ENCODE measurements at regions not wholly inside any gene's neighbourhood (a gene's known extent, or its start where the extent isn't known, plus 50 kb on each side); places are given as distances from the start of the nearest gene placed in this dataset.

GRCh38 chr3:145739926-145740325 lies 421.1 kb downstream of the PLOD2 start:
- Histone ChIP-seq H2BK12ac (ENCODE audit: low read length) (no peak overlapping the region), H3K27me3 (ENCODE audit: insufficient read depth, low read length) (no peaks in the 10 kb centered on the region), H4K91ac (ENCODE audit: low read depth, low read length) (no peak overlapping the region), H3K14ac (ENCODE audit: low read length) (no peak overlapping the region), H3K4me1 (ENCODE audit: control insufficient read depth in 1 of 2, insufficient read depth in 2 of 2, low read length in 2 of 2) (no peaks in the 10 kb centered on the region), H3K4me2 (ENCODE audit: low read length) (no peak overlapping the region), H3K79me2 (ENCODE audit: control insufficient read depth, insufficient read depth, low read length, poor library complexity) (no peaks in the 10 kb centered on the region), H3K36me3 (ENCODE audit: control insufficient read depth in 1 of 2, insufficient read depth in 2 of 2, low read length in 2 of 2) (no peaks in the 10 kb centered on the region), H2AK5ac (ENCODE audit: low read length) (no peak overlapping the region), H3K79me1 (ENCODE audit: low read length) (no peaks in the 10 kb centered on the region), H3K18ac (ENCODE audit: low read length) (no peak overlapping the region), H3K9ac (ENCODE audit: low read length) (no peak overlapping the region), H3K27ac (ENCODE audit: low read depth, low read length) (no peak overlapping the region), H2BK120ac (ENCODE audit: insufficient read depth, low read length, poor library complexity) (no peak overlapping the region), H3K4ac (ENCODE audit: low read depth, low read length) (no peak overlapping the region), H2BK5ac (ENCODE audit: low read depth, low read length, poor library complexity) (no peak overlapping the region), H3K9me3 (ENCODE audit: insufficient read depth, low read depth, low read length) (no peaks in the 10 kb centered on the region), H3K4me3 (ENCODE audit: low read depth, low read length) (no peak overlapping the region), H4K12ac (ENCODE audit: low read depth, low read length) (no peak overlapping the region), H4K8ac (ENCODE audit: low read depth, low read length) (no peak overlapping the region), H3K23ac (ENCODE audit: low read length) (no peak overlapping the region), H2AFZ (ENCODE audit: insufficient read depth, low read length, poor library complexity) (no peak overlapping the region)
- no peak for DNase-seq
- no CpG with 5 or more reads among the region's 4 CpGs for WGBS (ENCODE audit: extremely low coverage, insufficient coverage, insufficient read length)

- Histone ChIP-seq H2AFZ (ENCODE audit: insufficient read depth, low read length, poor library complexity) (no peak overlapping the region), H2AK5ac (ENCODE audit: low read length) (no peak overlapping the region), H3K27ac (ENCODE audit: low read depth, low read length) (no peak overlapping the region), H3K79me2 (ENCODE audit: control insufficient read depth, insufficient read depth, low read length, poor library complexity) (no peaks in the 10 kb centered on the region), H3K4ac (ENCODE audit: low read depth, low read length) (no peak overlapping the region), H2BK12ac (ENCODE audit: low read length) (no peak overlapping the region), H3K18ac (ENCODE audit: low read length) (no peak overlapping the region), H4K8ac (ENCODE audit: low read depth, low read length) (no peak overlapping the region), H3K4me2 (ENCODE audit: low read length) (no peak overlapping the region), H3K27me3 (ENCODE audit: insufficient read depth, low read length) (no peaks in the 10 kb centered on the region), H3K23ac (ENCODE audit: low read length) (no peak overlapping the region), H2BK120ac (ENCODE audit: insufficient read depth, low read length, poor library complexity) (no peak overlapping the region), H3K36me3 (ENCODE audit: control insufficient read depth in 1 of 2, insufficient read depth in 2 of 2, low read length in 2 of 2) (no peaks in the 10 kb centered on the region), H4K12ac (ENCODE audit: low read depth, low read length) (no peak overlapping the region), H3K79me1 (ENCODE audit: low read length) (no peaks in the 10 kb centered on the region), H3K9ac (ENCODE audit: low read length) (no peak overlapping the region), H3K14ac (ENCODE audit: low read length) (no peak overlapping the region), H3K4me3 (ENCODE audit: low read depth, low read length) (no peak overlapping the region), H2BK5ac (ENCODE audit: low read depth, low read length, poor library complexity) (no peak overlapping the region), H4K91ac (ENCODE audit: low read depth, low read length) (no peak overlapping the region), H3K9me3 (ENCODE audit: insufficient read depth, low read depth, low read length) (no peaks in the 10 kb centered on the region), H3K4me1 (ENCODE audit: control insufficient read depth in 1 of 2, insufficient read depth in 2 of 2, low read length in 2 of 2) (no peaks in the 10 kb centered on the region)
- WGBS (ENCODE audit: extremely low coverage, insufficient coverage, insufficient read length), result no CpG with 5 or more reads among the region's 2 CpGs
- no peak for DNase-seq
These were observed 410.3 kb downstream of the PLOD2 start for GRCh38 chr3:145750657-145751056.

- no CpG with 5 or more reads among the region's 1 CpG for WGBS (ENCODE audit: extremely low coverage, insufficient coverage, insufficient read length)
- no peaks in the 10 kb centered on the region for H3K79me2 ChIP-seq (ENCODE audit: control insufficient read depth, insufficient read depth, low read length, poor library complexity)
- no peak overlapping the region for H3K14ac ChIP-seq (ENCODE audit: low read length)
- no peaks in the 10 kb centered on the region for H3K9me3 ChIP-seq (ENCODE audit: insufficient read depth, low read depth, low read length)
- no peak overlapping the region for H4K12ac ChIP-seq (ENCODE audit: low read depth, low read length)
- H2BK120ac ChIP-seq (ENCODE audit: insufficient read depth, low read length, poor library complexity), result no peak overlapping the region
- H3K4me3 ChIP-seq (ENCODE audit: low read depth, low read length), result no peak overlapping the region
- no peaks in the 10 kb centered on the region for H3K27me3 ChIP-seq (ENCODE audit: insufficient read depth, low read length)
- no peak overlapping the region for H4K91ac ChIP-seq (ENCODE audit: low read depth, low read length)
- no peak overlapping the region for H4K8ac ChIP-seq (ENCODE audit: low read depth, low read length)
- no peak overlapping the region for H3K27ac ChIP-seq (ENCODE audit: low read depth, low read length)
- no peak overlapping the region for H2BK5ac ChIP-seq (ENCODE audit: low read depth, low read length, poor library complexity)
- H3K4me2 ChIP-seq (ENCODE audit: low read length), result no peak overlapping the region
- H2BK12ac ChIP-seq (ENCODE audit: low read length), result no peak overlapping the region
- no peaks in the 10 kb centered on the region for H3K4me1 ChIP-seq (ENCODE audit: control insufficient read depth in 1 of 2, insufficient read depth in 2 of 2, low read length in 2 of 2)
- H3K9ac ChIP-seq (ENCODE audit: low read length), result no peak overlapping the region
- no peaks in the 10 kb centered on the region for H3K36me3 ChIP-seq (ENCODE audit: control insufficient read depth in 1 of 2, insufficient read depth in 2 of 2, low read length in 2 of 2)
- no peak overlapping the region for H3K18ac ChIP-seq (ENCODE audit: low read length)
- no peak overlapping the region for H2AK5ac ChIP-seq (ENCODE audit: low read length)
- H2AFZ ChIP-seq (ENCODE audit: insufficient read depth, low read length, poor library complexity), result no peak overlapping the region
- no peak for DNase-seq
- no peak overlapping the region for H3K23ac ChIP-seq (ENCODE audit: low read length)
- no peak overlapping the region for H3K4ac ChIP-seq (ENCODE audit: low read depth, low read length)
- H3K79me1 ChIP-seq (ENCODE audit: low read length), result no peaks in the 10 kb centered on the region
These were observed 408.4 kb downstream of the PLOD2 start for GRCh38 chr3:145752576-145752975.

GRCh38 chr3:145754605-145755289 lies 406.2 kb downstream of the PLOD2 start:
- H3K79me1 ChIP-seq (ENCODE audit: low read length), result no peaks in the 10 kb centered on the region
- no peak overlapping the region for H3K4me3 ChIP-seq (ENCODE audit: low read depth, low read length)
- WGBS (ENCODE audit: extremely low coverage, insufficient coverage, insufficient read length), result no CpG with 5 or more reads among the region's 3 CpGs
- no peak overlapping the region for H4K91ac ChIP-seq (ENCODE audit: low read depth, low read length)
- H3K9ac ChIP-seq (ENCODE audit: low read length), result no peak overlapping the region
- H2AFZ ChIP-seq (ENCODE audit: insufficient read depth, low read length, poor library complexity), result no peak overlapping the region
- H2BK120ac ChIP-seq (ENCODE audit: insufficient read depth, low read length, poor library complexity), result no peak overlapping the region
- H2BK12ac ChIP-seq (ENCODE audit: low read length), result no peak overlapping the region
- H3K36me3 ChIP-seq (ENCODE audit: control insufficient read depth in 1 of 2, insufficient read depth in 2 of 2, low read length in 2 of 2), result no peaks in the 10 kb centered on the region
- H4K8ac ChIP-seq (ENCODE audit: low read depth, low read length), result no peak overlapping the region
- no peak for DNase-seq
- H3K23ac ChIP-seq (ENCODE audit: low read length), result no peak overlapping the region
- H2AK5ac ChIP-seq (ENCODE audit: low read length), result no peak overlapping the region
- no peak overlapping the region for H4K12ac ChIP-seq (ENCODE audit: low read depth, low read length)
- H3K4me2 ChIP-seq (ENCODE audit: low read length), result no peak overlapping the region
- H3K27ac ChIP-seq (ENCODE audit: low read depth, low read length), result no peak overlapping the region
- no peak overlapping the region for H3K4ac ChIP-seq (ENCODE audit: low read depth, low read length)
- no peaks in the 10 kb centered on the region for H3K27me3 ChIP-seq (ENCODE audit: insufficient read depth, low read length)
- H3K79me2 ChIP-seq (ENCODE audit: control insufficient read depth, insufficient read depth, low read length, poor library complexity), result no peaks in the 10 kb centered on the region
- no peak overlapping the region for H3K18ac ChIP-seq (ENCODE audit: low read length)
- no peaks in the 10 kb centered on the region for H3K4me1 ChIP-seq (ENCODE audit: control insufficient read depth in 1 of 2, insufficient read depth in 2 of 2, low read length in 2 of 2)
- no peak overlapping the region for H3K14ac ChIP-seq (ENCODE audit: low read length)
- no peak overlapping the region for H2BK5ac ChIP-seq (ENCODE audit: low read depth, low read length, poor library complexity)
- no peaks in the 10 kb centered on the region for H3K9me3 ChIP-seq (ENCODE audit: insufficient read depth, low read depth, low read length)
